Suprapubic skin (tissue), 4 donors: ENCODE measurements at regions not wholly inside any gene's neighbourhood (a gene's known extent, or its start where the extent isn't known, plus 50 kb on each side); places are given as distances from the start of the nearest gene placed in this dataset.

Experiments
- DNase-seq, 2 donors: peaks; one replicate each; pipeline ENCODE4 v3.0.0-alpha.2; 2019; ENCODE audit warnings: low spot score in 2 of 2
- H3K27ac ChIP-seq: fragments of 200-600 bp; sonication (generic); one replicate; pipeline ENCODE4 v1.5.1; 2019
- H3K27me3 ChIP-seq: fragments of 200-600 bp; sonication (generic); one replicate; pipeline ENCODE4 v1.5.1; 2019
- H3K36me3 ChIP-seq: fragments of 200-600 bp; sonication (generic); one replicate; pipeline ENCODE4 v1.5.1; 2019
- H3K4me1 ChIP-seq: fragments of 200-600 bp; sonication (generic); one replicate; pipeline ENCODE4 v1.5.1; 2019
- H3K4me3 ChIP-seq: fragments of 200-600 bp; sonication (generic); one replicate; pipeline ENCODE4 v1.5.1; 2019; ENCODE audit warnings: mild to moderate bottlenecking
- H3K9me3 ChIP-seq: fragments of 200-600 bp; sonication (generic); one replicate; pipeline ENCODE4 v1.5.1; 2019
- CTCF ChIP-seq, 2 donors: fragments of 200-600 bp in 1 of 2; fragments of 450-650 bp in 1 of 2; sonication (generic) in 1 of 2; IDR thresholded peaks; one replicate each; pipeline ENCODE4 v1.5.1; 2016 to 2019; ENCODE audit warnings: antibody characterized with exemption in 2 of 2, mild to moderate bottlenecking in 1 of 2, moderate library complexity in 1 of 2
- EP300 ChIP-seq: sonication (generic); formaldehyde crosslinking; IDR thresholded peaks from one replicate; pipeline ENCODE4 v1.6.1; 2017; ENCODE audit warnings: antibody characterized with exemption
- POLR2A ChIP-seq, 2 donors: fragments of 450-650 bp; IDR thresholded peaks; one replicate each; pipeline ENCODE4 v1.6.1; 2017; ENCODE audit warnings: antibody characterized with exemption in 2 of 2, mild to moderate bottlenecking in 2 of 2, moderate library complexity in 2 of 2
- POLR2AphosphoS5 ChIP-seq, 3 donors: sonication (generic); formaldehyde crosslinking; IDR thresholded peaks; one replicate each; pipeline ENCODE4 v1.6.1; 2017; ENCODE audit warnings: antibody characterized with exemption in 3 of 3
- WGBS: methylation state at CpG from one replicate; pipeline ENCODE4 v1.1.5; 2018; 5-methylcytosine and 5-hydroxymethylcytosine counted together

- TF ChIP-seq EP300: no peak
- no peak for TF ChIP-seq CTCF (IDR thresholded peaks at IDR 0.05)
- no peak for TF ChIP-seq POLR2A (IDR thresholded peaks at IDR 0.05)
- no peak for TF ChIP-seq POLR2AphosphoS5 (IDR thresholded peaks at IDR 0.05)
- no peaks in the 10 kb centered on the region for H3K27me3 ChIP-seq
- peaks cover 4% of the 10 kb centered on the region for H3K4me1 ChIP-seq
- no peak overlapping the region for H3K4me3 ChIP-seq
- no peak for DNase-seq
- H3K9me3 ChIP-seq: no peaks in the 10 kb centered on the region
- H3K27ac ChIP-seq: no peak overlapping the region
- H3K36me3 ChIP-seq: no peaks in the 10 kb centered on the region
- WGBS: 90% methylated on average over 1 of the region's 1 CpG
These were observed 283.3 kb downstream of the CASP12 start for GRCh38 chr11:104614961-104615360.

GRCh38 chr11:104614117-104614680 is 284.1 kb downstream of the CASP12 start:
- TF ChIP-seq POLR2A (IDR thresholded peaks at IDR 0.05) (no peak), CTCF (IDR thresholded peaks at IDR 0.05) (no peak), EP300 (no peak), POLR2AphosphoS5 (IDR thresholded peaks at IDR 0.05) (no peak)
- peaks cover 12% of the 10 kb centered on the region for H3K4me1 ChIP-seq
- H3K9me3 ChIP-seq: no peaks in the 10 kb centered on the region
- no peak overlapping the region for H3K4me3 ChIP-seq
- H3K36me3 ChIP-seq: no peaks in the 10 kb centered on the region
- no peak for DNase-seq
- no peaks in the 10 kb centered on the region for H3K27me3 ChIP-seq
- no peak overlapping the region for H3K27ac ChIP-seq
- 98% methylated on average over 1 of the region's 1 CpG for WGBS

GRCh38 chr11:104610635-104611034 is 287.6 kb downstream of the CASP12 start:
- H3K27me3 ChIP-seq: no peaks in the 10 kb centered on the region
- TF ChIP-seq CTCF (IDR thresholded peaks at IDR 0.05) (no peak), POLR2A (IDR thresholded peaks at IDR 0.05) (no peak), POLR2AphosphoS5 (IDR thresholded peaks at IDR 0.05) (no peak), EP300 (no peak)
- no peaks in the 10 kb centered on the region for H3K36me3 ChIP-seq
- peaks cover 13% of the 10 kb centered on the region for H3K4me1 ChIP-seq
- WGBS: 79% methylated on average over 3 of the region's 3 CpGs
- no peaks in the 10 kb centered on the region for H3K9me3 ChIP-seq
- no peak overlapping the region for H3K4me3 ChIP-seq
- no peak overlapping the region for H3K27ac ChIP-seq
- DNase-seq: no peak

GRCh38 chr11:104609311-104610085 is 288.8 kb downstream of the CASP12 start:
- H3K4me1 ChIP-seq: peaks cover 13% of the 10 kb centered on the region
- H3K36me3 ChIP-seq: no peaks in the 10 kb centered on the region
- H3K27ac ChIP-seq: no peak overlapping the region
- 26% methylated on average over 2 of the region's 2 CpGs for WGBS
- no peak overlapping the region for H3K4me3 ChIP-seq
- H3K27me3 ChIP-seq: no peaks in the 10 kb centered on the region
- DNase-seq: no peak
- TF ChIP-seq CTCF (IDR thresholded peaks at IDR 0.05) (peak in 1 of 2 donors; percentile 53), POLR2AphosphoS5 (IDR thresholded peaks at IDR 0.05) (no peak), POLR2A (IDR thresholded peaks at IDR 0.05) (no peak), EP300 (no peak)
- no peaks in the 10 kb centered on the region for H3K9me3 ChIP-seq

GRCh38 chr11:104602643-104603042 is 295.6 kb downstream of the CASP12 start:
- H3K9me3 ChIP-seq: no peaks in the 10 kb centered on the region
- 76% methylated on average over 4 of the region's 4 CpGs for WGBS
- H3K36me3 ChIP-seq: no peaks in the 10 kb centered on the region
- no peaks in the 10 kb centered on the region for H3K4me1 ChIP-seq
- TF ChIP-seq CTCF (IDR thresholded peaks at IDR 0.05) (no peak), POLR2AphosphoS5 (IDR thresholded peaks at IDR 0.05) (no peak), POLR2A (IDR thresholded peaks at IDR 0.05) (no peak)
- no peaks in the 10 kb centered on the region for H3K27me3 ChIP-seq
- no peak overlapping the region for H3K4me3 ChIP-seq
- no peak overlapping the region for H3K27ac ChIP-seq
- no peak for DNase-seq
